H1 (cell line): ENCODE measurements at regions not wholly inside any gene's neighbourhood (a gene's known extent, or its start where the extent isn't known, plus 50 kb on each side); places are given as distances from the start of the nearest gene placed in this dataset.

ENCODE experiments used
- CTCF ChIA-PET: fragments of 300-600 bp; sonication (Branson Sonifier 250); formaldehyde crosslinking; loops from one replicate; lab custom pipeline; 2021; ENCODE audit not compliant: partially characterized antibody; lab: Charles Lee
- POLR2A ChIA-PET: fragments of 300-600 bp; sonication (Branson Sonifier 250); formaldehyde crosslinking; loops from one replicate; lab custom pipeline; 2021; ENCODE audit warnings: inconsistent platforms; ENCODE audit not compliant: partially characterized antibody; lab: Charles Lee
- DNase-seq, 2 experiments: peaks; one replicate each; pipeline versions ENCODE4 v3.0.0 to v3.0.0-alpha.2; 2010 to 2022; ENCODE audit warnings: low spot score in 2 of 2, low read depth in 1 of 2, mixed read lengths in 1 of 2
- FAIRE-seq: peaks from 2 replicates; lab custom pipeline; 2011; peaks lifted over from hg19 to GRCh38; lab: Jason Lieb, UNC
- H2AFZ ChIP-seq: 2 replicates; pipeline ENCODE4 v1.8.1; 2012; ENCODE audit warnings: low read length, inconsistent platforms
- H2AK5ac ChIP-seq: 2 replicates; pipeline ENCODE4 v1.6.1; 2013; ENCODE audit warnings: low read depth, low read length
- H2BK120ac ChIP-seq: replicated peaks from 2 replicates; pipeline ENCODE3; 2013; ENCODE audit warnings: low read depth, low read length, inconsistent platforms
- H2BK12ac ChIP-seq: 2 replicates; pipeline ENCODE4 v1.6.1; 2013; ENCODE audit warnings: low read depth, low read length
- H2BK15ac ChIP-seq: 2 replicates; pipeline ENCODE4 v1.6.1; 2013; ENCODE audit warnings: low read length
- H2BK20ac ChIP-seq: 2 replicates; pipeline ENCODE4 v1.6.1; 2013; ENCODE audit warnings: low read length
- H2BK5ac ChIP-seq: 2 replicates; pipeline ENCODE4 v1.6.1; 2013; ENCODE audit warnings: low read depth, low read length
- H3K14ac ChIP-seq: 2 replicates; pipeline ENCODE4 v1.6.1; 2013; ENCODE audit warnings: inconsistent platforms; ENCODE audit not compliant: insufficient read length
- H3K18ac ChIP-seq: 2 replicates; pipeline ENCODE4 v1.6.1; 2013; ENCODE audit warnings: low read length; ENCODE audit errors: extremely low read depth
- H3K23ac ChIP-seq: 2 replicates; pipeline ENCODE4 v1.6.1; 2013; ENCODE audit warnings: inconsistent platforms; ENCODE audit not compliant: insufficient read length
- H3K23me2 ChIP-seq: 2 replicates; pipeline ENCODE4 v1.6.1; 2013; ENCODE audit warnings: low read depth, low read length
- H3K27ac ChIP-seq: 2 replicates; pipeline ENCODE4 v1.6.1; 2011; ENCODE audit warnings: low read depth, low read length, inconsistent platforms
- H3K27me3 ChIP-seq, 4 experiments: replicated peaks in 1 of 4; 1 replicate in 1 of 4; 2 replicates in 3 of 4; pipeline versions ENCODE4 v1.6.1 to v1.8.1; 2011 to 2013; ENCODE audit warnings: low read length in 3 of 4, mild to moderate bottlenecking in 3 of 4, inconsistent platforms in 2 of 4, mixed read lengths in 2 of 4, moderate library complexity in 1 of 4; ENCODE audit not compliant: control insufficient read depth in 3 of 4, insufficient read depth in 3 of 4; ENCODE audit errors: extremely low read depth in 1 of 4
- H3K36me3 ChIP-seq, 4 experiments: 2 replicates each; pipeline versions ENCODE4 v1.6.1 to v1.8.1; 2011 to 2013; ENCODE audit warnings: mild to moderate bottlenecking in 4 of 4, low read length in 3 of 4, moderate library complexity in 2 of 4, control low read depth in 1 of 4, inconsistent platforms in 1 of 4; ENCODE audit not compliant: insufficient read depth in 4 of 4, control insufficient read depth in 2 of 4
- H3K4ac ChIP-seq: replicated peaks from 2 replicates; pipeline ENCODE3; 2013; ENCODE audit warnings: low read length, low read depth, mixed read lengths, inconsistent platforms; ENCODE audit not compliant: insufficient read length
- H3K4me1 ChIP-seq, 4 experiments: replicated peaks in 1 of 4; 1 replicate in 1 of 4; 2 replicates in 3 of 4; pipeline versions ENCODE4 v1.6.1 to v1.8.1; 2011 to 2013; ENCODE audit warnings: low read length in 3 of 4, inconsistent platforms in 2 of 4, mixed read lengths in 1 of 4; ENCODE audit not compliant: insufficient read depth in 4 of 4, control insufficient read depth in 3 of 4
- H3K4me2 ChIP-seq, 2 experiments: 2 replicates each; pipeline versions ENCODE4 v1.6.1 to v1.8.1; 2011 to 2013; ENCODE audit warnings: low read depth in 2 of 2, low read length in 2 of 2, control low read depth in 1 of 2, inconsistent platforms in 1 of 2, mild to moderate bottlenecking in 1 of 2; ENCODE audit not compliant: insufficient read depth in 1 of 2
- H3K4me3 ChIP-seq, 4 experiments: fragments of 200-600, 300-600 bp in 1 of 4; sonication (generic), shearing (Covaris generic), sonication (Bioruptor Twin) in 1 of 4; 2 replicates each; pipeline versions ENCODE4 v1.5.1 to v1.8.1; 2011 to 2016; ENCODE audit warnings: low read length in 4 of 4, low read depth in 3 of 4, control low read depth in 2 of 4, inconsistent platforms in 2 of 4, mild to moderate bottlenecking in 2 of 4, mixed read lengths in 1 of 4, moderate library complexity in 1 of 4; ENCODE audit not compliant: insufficient read depth in 2 of 4; ENCODE audit errors: extremely low read depth in 1 of 4
- H3K56ac ChIP-seq: replicated peaks from 2 replicates; pipeline ENCODE3; 2013; ENCODE audit warnings: low read depth, mild to moderate bottlenecking, mixed read lengths, low read length, inconsistent platforms; ENCODE audit not compliant: insufficient read length
- H3K79me1 ChIP-seq: 2 replicates; pipeline ENCODE4 v1.6.1; 2013; ENCODE audit warnings: low read depth, low read length, control low read depth
- H3K79me2 ChIP-seq, 2 experiments: 2 replicates each; pipeline versions ENCODE4 v1.6.1 to v1.8.1; 2012 to 2013; ENCODE audit warnings: low read length in 2 of 2, mild to moderate bottlenecking in 2 of 2, inconsistent platforms in 1 of 2; ENCODE audit not compliant: insufficient read depth in 2 of 2, control insufficient read depth in 1 of 2
- H3K9ac ChIP-seq, 4 experiments: replicated peaks in 1 of 4; 1 replicate in 1 of 4; 2 replicates in 3 of 4; pipeline versions ENCODE4 v1.6.1 to v1.8.1; 2011 to 2013; ENCODE audit warnings: low read depth in 3 of 4, low read length in 3 of 4, control low read depth in 2 of 4, mild to moderate bottlenecking in 2 of 4, moderate library complexity in 2 of 4, inconsistent platforms in 1 of 4; ENCODE audit errors: extremely low read depth in 1 of 4
- H3K9me3 ChIP-seq, 2 experiments: 2 replicates each; pipeline versions ENCODE4 v1.6.1 to v1.8.1; 2012 to 2013; ENCODE audit warnings: mild to moderate bottlenecking in 2 of 2, moderate library complexity in 2 of 2, control low read depth in 1 of 2, inconsistent platforms in 1 of 2, low read depth in 1 of 2, low read length in 1 of 2, mixed read lengths in 1 of 2; ENCODE audit not compliant: insufficient read depth in 2 of 2
- H4K20me1 ChIP-seq, 2 experiments: replicated peaks in 1 of 2; 2 replicates each; pipeline versions ENCODE3 to v1.8.1; 2011 to 2013; ENCODE audit warnings: inconsistent platforms in 2 of 2, low read length in 2 of 2, mild to moderate bottlenecking in 1 of 2; ENCODE audit not compliant: insufficient read depth in 2 of 2, control insufficient read depth in 1 of 2
- H4K5ac ChIP-seq: 2 replicates; pipeline ENCODE4 v1.6.1; 2013; ENCODE audit warnings: low read length, low read depth, mixed read lengths, inconsistent platforms; ENCODE audit not compliant: insufficient read length
- H4K8ac ChIP-seq: 2 replicates; pipeline ENCODE4 v1.8.0; 2013; ENCODE audit warnings: mild to moderate bottlenecking, moderate library complexity, low read length, inconsistent platforms; ENCODE audit not compliant: insufficient read depth; ENCODE audit errors: extremely low read depth
- H4K91ac ChIP-seq: replicated peaks from 2 replicates; pipeline ENCODE3; 2013; ENCODE audit warnings: low read length, mixed read lengths, inconsistent platforms; ENCODE audit not compliant: insufficient read length
- ATF3 ChIP-seq: IDR thresholded peaks from 2 replicates; pipeline ENCODE4 v1.6.1; 2011; ENCODE audit warnings: low read depth, mild to moderate bottlenecking, low read length; ENCODE audit not compliant: insufficient read depth
- CREB1 ChIP-seq: IDR thresholded peaks from 2 replicates; pipeline ENCODE4 v1.6.1; 2012; ENCODE audit warnings: inconsistent platforms
- FOSL1 ChIP-seq: IDR thresholded peaks from 2 replicates; pipeline ENCODE4 v1.6.1; 2011; ENCODE audit warnings: mild to moderate bottlenecking, low read depth, low read length, moderate library complexity; ENCODE audit not compliant: insufficient read depth
- HDAC2 ChIP-seq, 2 experiments: fragments of 300-600 bp in 1 of 2; sonication (generic) in 1 of 2; IDR thresholded peaks; 2 replicates each; pipeline ENCODE4 v1.6.1; 2011 to 2012; ENCODE audit warnings: low read depth in 2 of 2, low read length in 2 of 2, mild to moderate bottlenecking in 2 of 2, moderate library complexity in 2 of 2, borderline replicate concordance in 1 of 2, inconsistent platforms in 1 of 2
- POLR2AphosphoS5 ChIP-seq: IDR thresholded peaks from 2 replicates; pipeline ENCODE4 v1.6.1; 2011; ENCODE audit warnings: low read depth, low read length
- YY1 ChIP-seq: IDR thresholded peaks from 2 replicates; pipeline ENCODE4 v1.6.1; 2011; ENCODE audit warnings: low read depth, mild to moderate bottlenecking, low read length
- TF ChIP-seq, protein P1 (sequence below): IDR thresholded peaks from 2 replicates; pipeline ENCODE4 v1.6.1; 2011; ENCODE audit warnings: low read length, improper control_type of control experiment
- TF ChIP-seq, protein P2 (sequence below): IDR thresholded peaks from 2 replicates; pipeline ENCODE4 v1.6.1; 2012; ENCODE audit warnings: inconsistent platforms

DNA sequence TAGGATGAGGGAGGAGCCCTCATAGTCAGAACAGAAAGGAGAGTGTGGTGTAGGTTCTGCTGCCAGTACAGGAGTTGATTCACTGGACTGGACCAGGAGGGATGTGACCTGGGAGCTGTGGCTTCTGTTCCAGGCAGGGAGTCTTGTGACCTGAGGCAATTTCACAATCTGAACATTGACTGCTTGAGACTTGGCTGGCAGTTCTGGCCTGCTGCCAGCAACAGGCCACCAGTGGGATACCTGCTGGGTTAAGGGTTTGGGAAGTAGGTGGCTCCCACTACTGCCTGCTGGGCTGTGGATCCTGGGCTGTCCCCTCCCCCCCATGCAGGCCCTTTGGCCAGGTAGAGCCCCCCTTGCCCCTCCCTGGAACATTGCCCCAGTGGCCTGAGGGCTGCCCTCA, 268.6 kb upstream of the ARRDC3 start:
- Histone ChIP-seq H2BK12ac (no peak overlapping the region), H2AFZ (no peak overlapping the region), H3K18ac (no peak overlapping the region), H3K36me3 (no peaks in the 10 kb centered on the region), H4K5ac (no peak overlapping the region), H3K4ac (no peak overlapping the region), H3K27ac (no peak overlapping the region), H4K20me1 (no peaks in the 10 kb centered on the region), H3K4me3 (no peak overlapping the region), H4K8ac (no peak overlapping the region), H3K79me2 (no peaks in the 10 kb centered on the region), H2BK20ac (no peak overlapping the region), H4K91ac (no peak overlapping the region), H3K9ac (no peak overlapping the region), H3K27me3 (no peaks in the 10 kb centered on the region), H3K23me2 (no peaks in the 10 kb centered on the region), H2BK120ac (no peak overlapping the region), H3K79me1 (no peaks in the 10 kb centered on the region), H3K56ac (no peak overlapping the region), H3K4me2 (no peak overlapping the region), H3K4me1 (no peaks in the 10 kb centered on the region), H3K23ac (no peak overlapping the region), H2BK15ac (no peak overlapping the region), H3K14ac (no peak overlapping the region), H2AK5ac (no peak overlapping the region), H2BK5ac (no peak overlapping the region), H3K9me3 (0 out of 4 replicates have a peak, but pooled peaks cover 0 to 5% of the 10 kb centered on the region in 2 experiments)
- DNase-seq (no peak), FAIRE-seq (no peak)
- ChIA-PET POLR2A (interaction anchor here (1.4 kb wide), 1 partner anchor 10 kb away, joined by 3 read pairs; no protein-coding TSS in a partner anchor), CTCF (interaction anchor here (0.9 to 1.3 kb wide), 2 partner anchors 10 to 23 kb away, joined by 3 to 6 read pairs; no protein-coding TSS in a partner anchor)
- TF ChIP-seq CREB1 (no peak), FOSL1 (no peak), ATF3 (no peak), POLR2AphosphoS5 (no peak), YY1 (no peak), HDAC2 (IDR thresholded peaks at IDR 0.05; ENCODE audit: borderline replicate concordance in 1 of 2, low read depth in 2 of 2, low read length in 2 of 2) (no peak)
- TF ChIP-seq, protein P1, sequence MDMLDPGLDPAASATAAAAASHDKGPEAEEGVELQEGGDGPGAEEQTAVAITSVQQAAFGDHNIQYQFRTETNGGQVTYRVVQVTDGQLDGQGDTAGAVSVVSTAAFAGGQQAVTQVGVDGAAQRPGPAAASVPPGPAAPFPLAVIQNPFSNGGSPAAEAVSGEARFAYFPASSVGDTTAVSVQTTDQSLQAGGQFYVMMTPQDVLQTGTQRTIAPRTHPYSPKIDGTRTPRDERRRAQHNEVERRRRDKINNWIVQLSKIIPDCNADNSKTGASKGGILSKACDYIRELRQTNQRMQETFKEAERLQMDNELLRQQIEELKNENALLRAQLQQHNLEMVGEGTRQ = no peak
- TF ChIP-seq, protein P2, sequence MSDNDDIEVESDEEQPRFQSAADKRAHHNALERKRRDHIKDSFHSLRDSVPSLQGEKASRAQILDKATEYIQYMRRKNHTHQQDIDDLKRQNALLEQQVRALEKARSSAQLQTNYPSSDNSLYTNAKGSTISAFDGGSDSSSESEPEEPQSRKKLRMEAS = no peak
